ENCODE measurements at regions not wholly inside any gene's neighbourhood (a gene's known extent, or its start where the extent isn't known, plus 50 kb on each side); places are given as distances from the start of the nearest gene placed in this dataset.

- H3K4me3 Mint-ChIP-seq (ENCODE audit: unreplicated experiment), result no peak overlapping the region
- peaks cover 26% of the 10 kb centered on the region for H3K4me1 Mint-ChIP-seq (ENCODE audit: unreplicated experiment)
- no peak overlapping the region for H3K27ac Mint-ChIP-seq (ENCODE audit: unreplicated experiment)
- peaks cover 3% of the 10 kb centered on the region for H3K27me3 Mint-ChIP-seq (ENCODE audit: unreplicated experiment)
- H3K36me3 Mint-ChIP-seq (ENCODE audit: low read depth, unreplicated experiment), result peaks cover 5% of the 10 kb centered on the region
- H3K9me3 Mint-ChIP-seq (ENCODE audit: unreplicated experiment), result no peaks in the 10 kb centered on the region
- DNase-seq (ENCODE audit: low spot score), result no peak
- TF ChIP-seq CTCF (IDR thresholded peaks at IDR 0.05; ENCODE audit: unreplicated experiment), result no peak
Measured at GRCh38 chr4:138707746-138708677, 307.6 kb upstream of the NOCT start.

GRCh38 chr4:138706201-138706600, 309.4 kb upstream of the NOCT start:
- no peaks in the 10 kb centered on the region for H3K27me3 Mint-ChIP-seq (ENCODE audit: unreplicated experiment)
- no peak for TF ChIP-seq CTCF (IDR thresholded peaks at IDR 0.05; ENCODE audit: unreplicated experiment)
- H3K9me3 Mint-ChIP-seq (ENCODE audit: unreplicated experiment), result no peaks in the 10 kb centered on the region
- no peak overlapping the region for H3K4me3 Mint-ChIP-seq (ENCODE audit: unreplicated experiment)
- peaks cover 5% of the 10 kb centered on the region for H3K36me3 Mint-ChIP-seq (ENCODE audit: low read depth, unreplicated experiment)
- no peak overlapping the region for H3K27ac Mint-ChIP-seq (ENCODE audit: unreplicated experiment)
- DNase-seq (ENCODE audit: low spot score), result no peak
- H3K4me1 Mint-ChIP-seq (ENCODE audit: unreplicated experiment), result peaks cover 26% of the 10 kb centered on the region

- H3K4me3 Mint-ChIP-seq (ENCODE audit: unreplicated experiment), result no peak overlapping the region
- H3K27ac Mint-ChIP-seq (ENCODE audit: unreplicated experiment), result no peak overlapping the region
- no peaks in the 10 kb centered on the region for H3K9me3 Mint-ChIP-seq (ENCODE audit: unreplicated experiment)
- no peak for DNase-seq (ENCODE audit: low spot score)
- no peak for TF ChIP-seq CTCF (IDR thresholded peaks at IDR 0.05; ENCODE audit: unreplicated experiment)
- no peaks in the 10 kb centered on the region for H3K36me3 Mint-ChIP-seq (ENCODE audit: low read depth, unreplicated experiment)
- H3K4me1 Mint-ChIP-seq (ENCODE audit: unreplicated experiment), result peaks cover 37% of the 10 kb centered on the region
- H3K27me3 Mint-ChIP-seq (ENCODE audit: unreplicated experiment), result no peaks in the 10 kb centered on the region
Measured at GRCh38 chr4:138702190-138702824, 313.3 kb upstream of the NOCT start.

GRCh38 chr4:138698641-138699040, 316.9 kb upstream of the NOCT start:
- TF ChIP-seq CTCF (IDR thresholded peaks at IDR 0.05; ENCODE audit: unreplicated experiment), result no peak
- Mint-ChIP-seq H3K27me3 (ENCODE audit: unreplicated experiment) (peaks cover 1% of the 10 kb centered on the region), H3K4me1 (ENCODE audit: unreplicated experiment) (peaks cover 50% of the 10 kb centered on the region), H3K27ac (ENCODE audit: unreplicated experiment) (no peak overlapping the region), H3K36me3 (ENCODE audit: low read depth, unreplicated experiment) (no peaks in the 10 kb centered on the region), H3K9me3 (ENCODE audit: unreplicated experiment) (no peaks in the 10 kb centered on the region), H3K4me3 (ENCODE audit: unreplicated experiment) (no peak overlapping the region)
- DNase-seq (ENCODE audit: low spot score), result no peak

- H3K4me1 Mint-ChIP-seq (ENCODE audit: unreplicated experiment), result peaks cover 50% of the 10 kb centered on the region
- no peak for TF ChIP-seq CTCF (IDR thresholded peaks at IDR 0.05; ENCODE audit: unreplicated experiment)
- no peak for DNase-seq (ENCODE audit: low spot score)
- H3K4me3 Mint-ChIP-seq (ENCODE audit: unreplicated experiment), result no peak overlapping the region
- H3K36me3 Mint-ChIP-seq (ENCODE audit: low read depth, unreplicated experiment), result no peaks in the 10 kb centered on the region
- H3K27ac Mint-ChIP-seq (ENCODE audit: unreplicated experiment), result peak overlapping the region; percentile 73
- H3K27me3 Mint-ChIP-seq (ENCODE audit: unreplicated experiment), result peaks cover 1% of the 10 kb centered on the region
- no peaks in the 10 kb centered on the region for H3K9me3 Mint-ChIP-seq (ENCODE audit: unreplicated experiment)
Measured at GRCh38 chr4:138697851-138698250, 317.7 kb upstream of the NOCT start.

All from endothelial cell (in vitro differentiated cells).